ENCODE measurements at regions not wholly inside any gene's neighbourhood (a gene's known extent, or its start where the extent isn't known, plus 50 kb on each side); places are given as distances from the start of the nearest gene placed in this dataset.

DNA sequence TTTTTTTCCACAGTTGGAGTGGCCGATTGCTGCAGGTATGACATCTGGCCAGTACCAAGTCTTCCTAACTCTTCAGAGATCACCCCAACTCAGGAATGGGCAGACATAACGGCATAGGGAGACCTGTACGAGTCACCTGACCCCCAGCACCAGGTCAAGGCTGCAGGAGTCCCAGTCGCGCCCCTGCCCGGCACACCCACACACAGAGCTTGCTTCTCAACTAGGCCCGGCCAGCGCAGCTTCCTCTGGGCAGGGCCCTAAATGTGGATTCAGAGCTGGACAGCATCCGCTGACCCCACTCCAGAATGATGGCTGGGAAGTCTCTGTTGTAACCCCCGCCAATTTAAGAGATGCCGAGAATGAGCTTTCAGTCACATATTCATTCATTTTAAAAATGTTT is 58.8 kb upstream of the CLDN14 start:
- TF ChIP-seq, protein P1, sequence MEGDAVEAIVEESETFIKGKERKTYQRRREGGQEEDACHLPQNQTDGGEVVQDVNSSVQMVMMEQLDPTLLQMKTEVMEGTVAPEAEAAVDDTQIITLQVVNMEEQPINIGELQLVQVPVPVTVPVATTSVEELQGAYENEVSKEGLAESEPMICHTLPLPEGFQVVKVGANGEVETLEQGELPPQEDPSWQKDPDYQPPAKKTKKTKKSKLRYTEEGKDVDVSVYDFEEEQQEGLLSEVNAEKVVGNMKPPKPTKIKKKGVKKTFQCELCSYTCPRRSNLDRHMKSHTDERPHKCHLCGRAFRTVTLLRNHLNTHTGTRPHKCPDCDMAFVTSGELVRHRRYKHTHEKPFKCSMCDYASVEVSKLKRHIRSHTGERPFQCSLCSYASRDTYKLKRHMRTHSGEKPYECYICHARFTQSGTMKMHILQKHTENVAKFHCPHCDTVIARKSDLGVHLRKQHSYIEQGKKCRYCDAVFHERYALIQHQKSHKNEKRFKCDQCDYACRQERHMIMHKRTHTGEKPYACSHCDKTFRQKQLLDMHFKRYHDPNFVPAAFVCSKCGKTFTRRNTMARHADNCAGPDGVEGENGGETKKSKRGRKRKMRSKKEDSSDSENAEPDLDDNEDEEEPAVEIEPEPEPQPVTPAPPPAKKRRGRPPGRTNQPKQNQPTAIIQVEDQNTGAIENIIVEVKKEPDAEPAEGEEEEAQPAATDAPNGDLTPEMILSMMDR (IDR thresholded peaks at IDR 0.05), result no peak
- TF ChIP-seq POLR2A (IDR thresholded peaks at IDR 0.05), result no peak

All from thyroid gland (tissue), 4 donors.